H1 (cell line): ENCODE measurements at regions not wholly inside any gene's neighbourhood (a gene's known extent, or its start where the extent isn't known, plus 50 kb on each side); places are given as distances from the start of the nearest gene placed in this dataset.
"Not testable (repeated sequence)": the region's sequence is repeated elsewhere in the genome, so short reads cannot be mapped to it uniquely, and the experiment has no call there.

Source experiments
- CTCF ChIA-PET: fragments of 300-600 bp; sonication (Branson Sonifier 250); formaldehyde crosslinking; loops from one replicate; lab custom pipeline; 2021; ENCODE audit not compliant: partially characterized antibody; lab: Charles Lee
- POLR2A ChIA-PET: fragments of 300-600 bp; sonication (Branson Sonifier 250); formaldehyde crosslinking; loops from one replicate; lab custom pipeline; 2021; ENCODE audit warnings: inconsistent platforms; ENCODE audit not compliant: partially characterized antibody; lab: Charles Lee
- DNase-seq, 2 experiments: peaks; one replicate each; pipeline versions ENCODE4 v3.0.0 to v3.0.0-alpha.2; 2010 to 2022; ENCODE audit warnings: low spot score in 2 of 2, low read depth in 1 of 2, mixed read lengths in 1 of 2
- FAIRE-seq: peaks from 2 replicates; lab custom pipeline; 2011; peaks lifted over from hg19 to GRCh38; lab: Jason Lieb, UNC
- H2AFZ ChIP-seq: 2 replicates; pipeline ENCODE4 v1.8.1; 2012; ENCODE audit warnings: low read length, inconsistent platforms
- H2AK5ac ChIP-seq: 2 replicates; pipeline ENCODE4 v1.6.1; 2013; ENCODE audit warnings: low read depth, low read length
- H2BK120ac ChIP-seq: replicated peaks from 2 replicates; pipeline ENCODE3; 2013; ENCODE audit warnings: low read depth, low read length, inconsistent platforms
- H2BK12ac ChIP-seq: 2 replicates; pipeline ENCODE4 v1.6.1; 2013; ENCODE audit warnings: low read depth, low read length
- H2BK15ac ChIP-seq: 2 replicates; pipeline ENCODE4 v1.6.1; 2013; ENCODE audit warnings: low read length
- H2BK20ac ChIP-seq: 2 replicates; pipeline ENCODE4 v1.6.1; 2013; ENCODE audit warnings: low read length
- H2BK5ac ChIP-seq: 2 replicates; pipeline ENCODE4 v1.6.1; 2013; ENCODE audit warnings: low read depth, low read length
- H3K14ac ChIP-seq: 2 replicates; pipeline ENCODE4 v1.6.1; 2013; ENCODE audit warnings: inconsistent platforms; ENCODE audit not compliant: insufficient read length
- H3K18ac ChIP-seq: 2 replicates; pipeline ENCODE4 v1.6.1; 2013; ENCODE audit warnings: low read length; ENCODE audit errors: extremely low read depth
- H3K23ac ChIP-seq: 2 replicates; pipeline ENCODE4 v1.6.1; 2013; ENCODE audit warnings: inconsistent platforms; ENCODE audit not compliant: insufficient read length
- H3K23me2 ChIP-seq: 2 replicates; pipeline ENCODE4 v1.6.1; 2013; ENCODE audit warnings: low read depth, low read length
- H3K27ac ChIP-seq: 2 replicates; pipeline ENCODE4 v1.6.1; 2011; ENCODE audit warnings: low read depth, low read length, inconsistent platforms
- H3K27me3 ChIP-seq, 4 experiments: replicated peaks in 1 of 4; 1 replicate in 1 of 4; 2 replicates in 3 of 4; pipeline versions ENCODE4 v1.6.1 to v1.8.1; 2011 to 2013; ENCODE audit warnings: low read length in 3 of 4, mild to moderate bottlenecking in 3 of 4, inconsistent platforms in 2 of 4, mixed read lengths in 2 of 4, moderate library complexity in 1 of 4; ENCODE audit not compliant: control insufficient read depth in 3 of 4, insufficient read depth in 3 of 4; ENCODE audit errors: extremely low read depth in 1 of 4
- H3K36me3 ChIP-seq, 4 experiments: 2 replicates each; pipeline versions ENCODE4 v1.6.1 to v1.8.1; 2011 to 2013; ENCODE audit warnings: mild to moderate bottlenecking in 4 of 4, low read length in 3 of 4, moderate library complexity in 2 of 4, control low read depth in 1 of 4, inconsistent platforms in 1 of 4; ENCODE audit not compliant: insufficient read depth in 4 of 4, control insufficient read depth in 2 of 4
- H3K4ac ChIP-seq: replicated peaks from 2 replicates; pipeline ENCODE3; 2013; ENCODE audit warnings: low read length, low read depth, mixed read lengths, inconsistent platforms; ENCODE audit not compliant: insufficient read length
- H3K4me1 ChIP-seq, 4 experiments: replicated peaks in 1 of 4; 1 replicate in 1 of 4; 2 replicates in 3 of 4; pipeline versions ENCODE4 v1.6.1 to v1.8.1; 2011 to 2013; ENCODE audit warnings: low read length in 3 of 4, inconsistent platforms in 2 of 4, mixed read lengths in 1 of 4; ENCODE audit not compliant: insufficient read depth in 4 of 4, control insufficient read depth in 3 of 4
- H3K4me2 ChIP-seq, 2 experiments: 2 replicates each; pipeline versions ENCODE4 v1.6.1 to v1.8.1; 2011 to 2013; ENCODE audit warnings: low read depth in 2 of 2, low read length in 2 of 2, control low read depth in 1 of 2, inconsistent platforms in 1 of 2, mild to moderate bottlenecking in 1 of 2; ENCODE audit not compliant: insufficient read depth in 1 of 2
- H3K4me3 ChIP-seq, 4 experiments: fragments of 200-600, 300-600 bp in 1 of 4; sonication (generic), shearing (Covaris generic), sonication (Bioruptor Twin) in 1 of 4; 2 replicates each; pipeline versions ENCODE4 v1.5.1 to v1.8.1; 2011 to 2016; ENCODE audit warnings: low read length in 4 of 4, low read depth in 3 of 4, control low read depth in 2 of 4, inconsistent platforms in 2 of 4, mild to moderate bottlenecking in 2 of 4, mixed read lengths in 1 of 4, moderate library complexity in 1 of 4; ENCODE audit not compliant: insufficient read depth in 2 of 4; ENCODE audit errors: extremely low read depth in 1 of 4
- H3K56ac ChIP-seq: replicated peaks from 2 replicates; pipeline ENCODE3; 2013; ENCODE audit warnings: low read depth, mild to moderate bottlenecking, mixed read lengths, low read length, inconsistent platforms; ENCODE audit not compliant: insufficient read length
- H3K79me1 ChIP-seq: 2 replicates; pipeline ENCODE4 v1.6.1; 2013; ENCODE audit warnings: low read depth, low read length, control low read depth
- H3K79me2 ChIP-seq, 2 experiments: 2 replicates each; pipeline versions ENCODE4 v1.6.1 to v1.8.1; 2012 to 2013; ENCODE audit warnings: low read length in 2 of 2, mild to moderate bottlenecking in 2 of 2, inconsistent platforms in 1 of 2; ENCODE audit not compliant: insufficient read depth in 2 of 2, control insufficient read depth in 1 of 2
- H3K9ac ChIP-seq, 4 experiments: replicated peaks in 1 of 4; 1 replicate in 1 of 4; 2 replicates in 3 of 4; pipeline versions ENCODE4 v1.6.1 to v1.8.1; 2011 to 2013; ENCODE audit warnings: low read depth in 3 of 4, low read length in 3 of 4, control low read depth in 2 of 4, mild to moderate bottlenecking in 2 of 4, moderate library complexity in 2 of 4, inconsistent platforms in 1 of 4; ENCODE audit errors: extremely low read depth in 1 of 4
- H3K9me3 ChIP-seq, 2 experiments: 2 replicates each; pipeline versions ENCODE4 v1.6.1 to v1.8.1; 2012 to 2013; ENCODE audit warnings: mild to moderate bottlenecking in 2 of 2, moderate library complexity in 2 of 2, control low read depth in 1 of 2, inconsistent platforms in 1 of 2, low read depth in 1 of 2, low read length in 1 of 2, mixed read lengths in 1 of 2; ENCODE audit not compliant: insufficient read depth in 2 of 2
- H4K20me1 ChIP-seq, 2 experiments: replicated peaks in 1 of 2; 2 replicates each; pipeline versions ENCODE3 to v1.8.1; 2011 to 2013; ENCODE audit warnings: inconsistent platforms in 2 of 2, low read length in 2 of 2, mild to moderate bottlenecking in 1 of 2; ENCODE audit not compliant: insufficient read depth in 2 of 2, control insufficient read depth in 1 of 2
- H4K5ac ChIP-seq: 2 replicates; pipeline ENCODE4 v1.6.1; 2013; ENCODE audit warnings: low read length, low read depth, mixed read lengths, inconsistent platforms; ENCODE audit not compliant: insufficient read length
- H4K8ac ChIP-seq: 2 replicates; pipeline ENCODE4 v1.8.0; 2013; ENCODE audit warnings: mild to moderate bottlenecking, moderate library complexity, low read length, inconsistent platforms; ENCODE audit not compliant: insufficient read depth; ENCODE audit errors: extremely low read depth
- H4K91ac ChIP-seq: replicated peaks from 2 replicates; pipeline ENCODE3; 2013; ENCODE audit warnings: low read length, mixed read lengths, inconsistent platforms; ENCODE audit not compliant: insufficient read length
- MAFK ChIP-seq: IDR thresholded peaks from 2 replicates; pipeline ENCODE4 v1.6.1; 2012; ENCODE audit warnings: low read depth, mild to moderate bottlenecking, improper control_type of control experiment, low read length
- NRF1 ChIP-seq: IDR thresholded peaks from 2 replicates; pipeline ENCODE4 v1.6.1; 2011; ENCODE audit warnings: mild to moderate bottlenecking, low read depth, low read length, improper control_type of control experiment
- SP1 ChIP-seq: IDR thresholded peaks from 2 replicates; pipeline ENCODE4 v1.6.1; 2011; ENCODE audit warnings: low read depth, low read length
- WGBS, 2 experiments: shearing (Covaris generic) in 1 of 2; methylation state at CpG; one replicate each; pipeline versions ENCODE4 v1.1.6 to v1.1.7; 2013 to 2015; ENCODE audit warnings: low lambda C conversion rate in 2 of 2, mixed read lengths in 2 of 2, inconsistent platforms in 1 of 2, low coverage in 1 of 2, missing lambda C conversion rate in 1 of 2; ENCODE audit not compliant: insufficient replicate concordance in 2 of 2, insufficient coverage in 1 of 2, insufficient read length in 1 of 2; ENCODE audit errors: extremely low coverage in 1 of 2, missing lambda C conversion rate in 1 of 2; 5-methylcytosine and 5-hydroxymethylcytosine counted together

DNA sequence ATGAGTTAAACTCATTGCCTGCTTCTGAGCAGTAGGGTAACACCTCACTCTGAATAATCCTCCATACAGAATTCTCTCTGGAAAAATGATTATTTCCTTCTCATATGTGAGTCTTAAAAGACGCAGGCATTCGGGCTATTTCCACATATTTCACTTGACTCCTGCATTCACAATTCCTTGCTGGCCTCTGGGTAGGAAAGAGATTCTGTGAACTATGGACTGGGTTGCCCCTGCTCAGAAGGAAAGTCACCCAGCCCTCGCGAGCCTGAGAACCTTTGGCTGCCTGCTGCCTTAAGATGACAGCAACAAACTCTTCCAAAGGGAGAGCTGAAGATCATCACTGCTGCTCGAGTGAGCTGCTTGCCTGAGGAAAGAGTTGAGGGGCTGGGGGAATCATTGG is 216.8 kb downstream of the BAMBI start:
- no peaks in the 10 kb centered on the region for H3K79me2 ChIP-seq
- no peak overlapping the region for H3K4me2 ChIP-seq
- H3K9me3 ChIP-seq = no peaks in the 10 kb centered on the region
- no peak overlapping the region for H3K56ac ChIP-seq
- H3K9ac ChIP-seq = no peak overlapping the region
- POLR2A ChIA-PET = no interaction called here
- H4K20me1 ChIP-seq = no peaks in the 10 kb centered on the region
- no peak overlapping the region for H2AK5ac ChIP-seq
- TF ChIP-seq MAFK (no peak), NRF1 (no peak), SP1 (no peak)
- no peak overlapping the region for H4K8ac ChIP-seq
- H3K4ac ChIP-seq = no peak overlapping the region
- no peaks in the 10 kb centered on the region for H3K4me1 ChIP-seq
- no peak overlapping the region for H2BK20ac ChIP-seq
- no peaks in the 10 kb centered on the region for H3K27me3 ChIP-seq
- no peak overlapping the region for H4K91ac ChIP-seq
- no peak overlapping the region for H2BK5ac ChIP-seq
- no peak overlapping the region for H2BK15ac ChIP-seq
- DNase-seq = no peak
- H3K27ac ChIP-seq = no peak overlapping the region
- no peaks in the 10 kb centered on the region for H3K23me2 ChIP-seq
- CTCF ChIA-PET = interaction anchor here (0.5 kb wide), 1 partner anchor 234 kb away, joined by 3 read pairs; no protein-coding TSS in a partner anchor
- 93% methylated on average over 5 of the region's 5 CpGs; no CpG with 5 or more reads in 1 of the 2 experiments for WGBS, 2 experiments
- no peak for FAIRE-seq
- no peak overlapping the region for H3K14ac ChIP-seq
- no peaks in the 10 kb centered on the region for H3K36me3 ChIP-seq
- no peak overlapping the region for H2BK120ac ChIP-seq
- H3K23ac ChIP-seq = no peak overlapping the region
- no peak overlapping the region for H3K18ac ChIP-seq
- no peak overlapping the region for H2AFZ ChIP-seq
- no peak overlapping the region for H2BK12ac ChIP-seq
- H4K5ac ChIP-seq = no peak overlapping the region
- no peaks in the 10 kb centered on the region for H3K79me1 ChIP-seq
- no peak overlapping the region for H3K4me3 ChIP-seq

DNA sequence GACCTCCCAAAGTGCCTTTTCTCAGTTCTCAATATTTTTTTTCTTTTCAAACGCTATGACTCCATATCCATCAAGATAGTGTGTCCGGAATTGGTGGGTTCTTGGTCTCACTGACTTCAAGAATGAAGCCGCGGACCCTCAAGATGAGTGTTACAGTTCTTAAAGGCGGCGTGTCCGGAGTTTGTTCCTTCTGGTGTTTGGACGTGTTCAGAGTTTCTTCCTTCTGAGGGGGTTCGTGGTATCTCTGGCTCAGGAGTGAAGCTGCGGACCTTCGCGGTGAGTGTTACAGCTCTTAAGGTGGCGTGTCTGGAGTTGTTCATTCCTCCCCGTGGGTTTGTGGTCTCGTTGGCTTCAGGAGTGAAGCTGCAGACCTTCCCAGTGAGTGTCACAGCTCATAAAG is 218.3 kb downstream of the BAMBI start:
- H3K4me1 ChIP-seq, FAIRE-seq, H3K27ac ChIP-seq, H3K18ac ChIP-seq, H3K36me3 ChIP-seq, H2AFZ ChIP-seq, CTCF ChIA-PET, H2BK15ac ChIP-seq, H4K20me1 ChIP-seq, H3K79me1 ChIP-seq, H3K4me2 ChIP-seq, H4K5ac ChIP-seq, H3K4me3 ChIP-seq, H3K23ac ChIP-seq, H2BK120ac ChIP-seq, H3K14ac ChIP-seq, H3K56ac ChIP-seq, DNase-seq, H3K4ac ChIP-seq, H3K27me3 ChIP-seq, H3K9me3 ChIP-seq, H2BK20ac ChIP-seq, H2BK12ac ChIP-seq, H4K8ac ChIP-seq, H3K79me2 ChIP-seq, H2BK5ac ChIP-seq, H3K9ac ChIP-seq, H2AK5ac ChIP-seq, H4K91ac ChIP-seq, H3K23me2 ChIP-seq, POLR2A ChIA-PET: not testable (repeated sequence)
- WGBS, 2 experiments = 93% methylated on average over 15 of the region's 15 CpGs; no CpG with 5 or more reads in 1 of the 2 experiments
